ENCODE measurements at regions not wholly inside any gene's neighbourhood (a gene's known extent, or its start where the extent isn't known, plus 50 kb on each side); places are given as distances from the start of the nearest gene placed in this dataset.

DNA sequence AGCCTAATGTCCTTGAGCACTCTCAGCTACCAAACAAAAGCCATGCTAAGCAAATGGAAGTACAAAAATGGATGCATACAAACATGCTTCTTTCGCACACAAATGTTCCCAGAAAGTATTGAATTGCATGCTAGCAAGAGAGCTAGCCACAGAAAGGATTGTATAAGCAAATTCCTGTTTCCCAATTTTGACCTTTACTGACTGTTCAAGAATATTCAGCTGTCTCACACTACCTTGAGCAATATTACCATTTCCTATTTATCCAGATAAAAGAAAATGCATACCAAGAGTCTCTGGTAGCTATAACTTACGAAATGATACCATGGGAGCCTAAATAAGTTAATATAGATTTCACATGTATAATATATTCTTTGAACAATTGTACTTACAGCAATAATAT lies 264.6 kb downstream of the TMEM167A start:
- no peak overlapping the region for H2AFZ ChIP-seq (ENCODE audit: low read depth, low read length, poor library complexity, severe bottlenecking)
- H3K36me3 ChIP-seq (ENCODE audit: control insufficient read depth in 1 of 2, insufficient read depth in 2 of 2, low read length in 2 of 2), result no peaks in the 10 kb centered on the region
- BruUV-seq (replicated peaks), result no TSS peak
- H3K9me2 ChIP-seq (ENCODE audit: insufficient read depth), result no peaks in the 10 kb centered on the region
- CTCF ChIA-PET, result no interaction called here
- H3K4me3 ChIP-seq (replicated peaks in 1 of 2; ENCODE audit: low read depth in 1 of 2, low read length in 2 of 2), result no peak overlapping the region
- H3K27ac ChIP-seq (ENCODE audit: low read depth, low read length), result no peak overlapping the region
- ATAC-seq, result no peak
- H3K9me3 ChIP-seq (ENCODE audit: control insufficient read depth in 1 of 2, insufficient read depth in 1 of 2, low read depth in 1 of 2, low read length in 2 of 2), result no peaks in the 10 kb centered on the region
- RAD21 ChIA-PET (ENCODE audit: low non-redundant PET in 1 of 2, low total read pairs in 2 of 2, uncharacterized antibody in 2 of 2, unreplicated experiment in 2 of 2), result no interaction called here
- no peaks in the 10 kb centered on the region for H3K79me2 ChIP-seq (ENCODE audit: insufficient read depth, low read length)
- no peaks in the 10 kb centered on the region for H3K27me3 ChIP-seq (ENCODE audit: insufficient read depth, low read length)
- H3K9ac ChIP-seq (ENCODE audit: low read length), result no peak overlapping the region
- no peaks in the 10 kb centered on the region; a peak in 1 of 4 replicates for H3K4me1 ChIP-seq (ENCODE audit: control insufficient read depth in 1 of 2, insufficient read depth in 2 of 2, low read length in 2 of 2)
- POLR2A ChIA-PET, result no interaction called here
- intact Hi-C loops (cut with micrococcal nuclease), result no loop called here
- no peaks in the 10 kb centered on the region for H4K20me1 ChIP-seq (ENCODE audit: insufficient read depth)
- H3K4me2 ChIP-seq (ENCODE audit: low read length), result no peak overlapping the region
- no peak for DNase-seq (ENCODE audit: low read depth, low spot score)
- no peak for TF ChIP-seq TCF7L2 (IDR thresholded peaks at IDR 0.05; ENCODE audit: borderline replicate concordance, extremely low read depth, insufficient read depth, insufficient read length)
- no peak for TF ChIP-seq SIN3A (IDR thresholded peaks at IDR 0.05; ENCODE audit: low read depth)
- no peak for TF ChIP-seq POLR2AphosphoS5 (IDR thresholded peaks at IDR 0.05; ENCODE audit: low read depth, low read length)
- TF ChIP-seq, protein P1, sequence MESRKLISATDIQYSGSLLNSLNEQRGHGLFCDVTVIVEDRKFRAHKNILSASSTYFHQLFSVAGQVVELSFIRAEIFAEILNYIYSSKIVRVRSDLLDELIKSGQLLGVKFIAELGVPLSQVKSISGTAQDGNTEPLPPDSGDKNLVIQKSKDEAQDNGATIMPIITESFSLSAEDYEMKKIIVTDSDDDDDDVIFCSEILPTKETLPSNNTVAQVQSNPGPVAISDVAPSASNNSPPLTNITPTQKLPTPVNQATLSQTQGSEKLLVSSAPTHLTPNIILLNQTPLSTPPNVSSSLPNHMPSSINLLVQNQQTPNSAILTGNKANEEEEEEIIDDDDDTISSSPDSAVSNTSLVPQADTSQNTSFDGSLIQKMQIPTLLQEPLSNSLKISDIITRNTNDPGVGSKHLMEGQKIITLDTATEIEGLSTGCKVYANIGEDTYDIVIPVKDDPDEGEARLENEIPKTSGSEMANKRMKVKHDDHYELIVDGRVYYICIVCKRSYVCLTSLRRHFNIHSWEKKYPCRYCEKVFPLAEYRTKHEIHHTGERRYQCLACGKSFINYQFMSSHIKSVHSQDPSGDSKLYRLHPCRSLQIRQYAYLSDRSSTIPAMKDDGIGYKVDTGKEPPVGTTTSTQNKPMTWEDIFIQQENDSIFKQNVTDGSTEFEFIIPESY (IDR thresholded peaks at IDR 0.05; ENCODE audit: extremely low read depth, insufficient replicate concordance, low read length), result no peak
- no peak for TF ChIP-seq SRF (IDR thresholded peaks at IDR 0.05; ENCODE audit: low read depth)
- TF ChIP-seq, protein P2, sequence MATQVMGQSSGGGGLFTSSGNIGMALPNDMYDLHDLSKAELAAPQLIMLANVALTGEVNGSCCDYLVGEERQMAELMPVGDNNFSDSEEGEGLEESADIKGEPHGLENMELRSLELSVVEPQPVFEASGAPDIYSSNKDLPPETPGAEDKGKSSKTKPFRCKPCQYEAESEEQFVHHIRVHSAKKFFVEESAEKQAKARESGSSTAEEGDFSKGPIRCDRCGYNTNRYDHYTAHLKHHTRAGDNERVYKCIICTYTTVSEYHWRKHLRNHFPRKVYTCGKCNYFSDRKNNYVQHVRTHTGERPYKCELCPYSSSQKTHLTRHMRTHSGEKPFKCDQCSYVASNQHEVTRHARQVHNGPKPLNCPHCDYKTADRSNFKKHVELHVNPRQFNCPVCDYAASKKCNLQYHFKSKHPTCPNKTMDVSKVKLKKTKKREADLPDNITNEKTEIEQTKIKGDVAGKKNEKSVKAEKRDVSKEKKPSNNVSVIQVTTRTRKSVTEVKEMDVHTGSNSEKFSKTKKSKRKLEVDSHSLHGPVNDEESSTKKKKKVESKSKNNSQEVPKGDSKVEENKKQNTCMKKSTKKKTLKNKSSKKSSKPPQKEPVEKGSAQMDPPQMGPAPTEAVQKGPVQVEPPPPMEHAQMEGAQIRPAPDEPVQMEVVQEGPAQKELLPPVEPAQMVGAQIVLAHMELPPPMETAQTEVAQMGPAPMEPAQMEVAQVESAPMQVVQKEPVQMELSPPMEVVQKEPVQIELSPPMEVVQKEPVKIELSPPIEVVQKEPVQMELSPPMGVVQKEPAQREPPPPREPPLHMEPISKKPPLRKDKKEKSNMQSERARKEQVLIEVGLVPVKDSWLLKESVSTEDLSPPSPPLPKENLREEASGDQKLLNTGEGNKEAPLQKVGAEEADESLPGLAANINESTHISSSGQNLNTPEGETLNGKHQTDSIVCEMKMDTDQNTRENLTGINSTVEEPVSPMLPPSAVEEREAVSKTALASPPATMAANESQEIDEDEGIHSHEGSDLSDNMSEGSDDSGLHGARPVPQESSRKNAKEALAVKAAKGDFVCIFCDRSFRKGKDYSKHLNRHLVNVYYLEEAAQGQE (IDR thresholded peaks at IDR 0.05; ENCODE audit: low read depth), result no peak
- no peak for TF ChIP-seq CEBPB (IDR thresholded peaks at IDR 0.05; ENCODE audit: low read depth)
- no peak for TF ChIP-seq CBX3 (IDR thresholded peaks at IDR 0.05; ENCODE audit: low read depth)
- no peak for TF ChIP-seq EGR1 (IDR thresholded peaks at IDR 0.05; ENCODE audit: low read depth)
- no peak for TF ChIP-seq FOSL1 (IDR thresholded peaks at IDR 0.05; ENCODE audit: low read depth)
- TF ChIP-seq YY1 (IDR thresholded peaks at IDR 0.05; ENCODE audit: extremely low read depth, insufficient replicate concordance, low read depth, low read length), result no peak
- TF ChIP-seq ZFX (IDR thresholded peaks at IDR 0.05), result no peak
- TF ChIP-seq, protein P3, sequence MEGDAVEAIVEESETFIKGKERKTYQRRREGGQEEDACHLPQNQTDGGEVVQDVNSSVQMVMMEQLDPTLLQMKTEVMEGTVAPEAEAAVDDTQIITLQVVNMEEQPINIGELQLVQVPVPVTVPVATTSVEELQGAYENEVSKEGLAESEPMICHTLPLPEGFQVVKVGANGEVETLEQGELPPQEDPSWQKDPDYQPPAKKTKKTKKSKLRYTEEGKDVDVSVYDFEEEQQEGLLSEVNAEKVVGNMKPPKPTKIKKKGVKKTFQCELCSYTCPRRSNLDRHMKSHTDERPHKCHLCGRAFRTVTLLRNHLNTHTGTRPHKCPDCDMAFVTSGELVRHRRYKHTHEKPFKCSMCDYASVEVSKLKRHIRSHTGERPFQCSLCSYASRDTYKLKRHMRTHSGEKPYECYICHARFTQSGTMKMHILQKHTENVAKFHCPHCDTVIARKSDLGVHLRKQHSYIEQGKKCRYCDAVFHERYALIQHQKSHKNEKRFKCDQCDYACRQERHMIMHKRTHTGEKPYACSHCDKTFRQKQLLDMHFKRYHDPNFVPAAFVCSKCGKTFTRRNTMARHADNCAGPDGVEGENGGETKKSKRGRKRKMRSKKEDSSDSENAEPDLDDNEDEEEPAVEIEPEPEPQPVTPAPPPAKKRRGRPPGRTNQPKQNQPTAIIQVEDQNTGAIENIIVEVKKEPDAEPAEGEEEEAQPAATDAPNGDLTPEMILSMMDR (IDR thresholded peaks at IDR 0.05 in 2 of 3, conservative IDR thresholded peaks at IDR 0.05 in 1 of 3; ENCODE audit: borderline replicate concordance in 1 of 3, insufficient read depth in 1 of 3, low read depth in 2 of 3, low read length in 2 of 3), result no peak
- no peak for TF ChIP-seq ELF1 (IDR thresholded peaks at IDR 0.05; ENCODE audit: borderline replicate concordance, low read depth)
- no peak for TF ChIP-seq RAD21 (IDR thresholded peaks at IDR 0.05; ENCODE audit: low read depth)
- TF ChIP-seq, protein P4, sequence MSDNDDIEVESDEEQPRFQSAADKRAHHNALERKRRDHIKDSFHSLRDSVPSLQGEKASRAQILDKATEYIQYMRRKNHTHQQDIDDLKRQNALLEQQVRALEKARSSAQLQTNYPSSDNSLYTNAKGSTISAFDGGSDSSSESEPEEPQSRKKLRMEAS (IDR thresholded peaks at IDR 0.05), result no peak
- TF ChIP-seq EZH2 (IDR thresholded peaks at IDR 0.05), result no peak
- no peak for TF ChIP-seq ZNF274 (IDR thresholded peaks at IDR 0.05; ENCODE audit: low read depth, low read length)
- TF ChIP-seq, protein P5, sequence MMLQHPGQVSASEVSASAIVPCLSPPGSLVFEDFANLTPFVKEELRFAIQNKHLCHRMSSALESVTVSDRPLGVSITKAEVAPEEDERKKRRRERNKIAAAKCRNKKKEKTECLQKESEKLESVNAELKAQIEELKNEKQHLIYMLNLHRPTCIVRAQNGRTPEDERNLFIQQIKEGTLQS (IDR thresholded peaks at IDR 0.05), result no peak
- TF ChIP-seq JUND (IDR thresholded peaks at IDR 0.05), result no peak
